Panc1 (cell line): ENCODE measurements at regions not wholly inside any gene's neighbourhood (a gene's known extent, or its start where the extent isn't known, plus 50 kb on each side); places are given as distances from the start of the nearest gene placed in this dataset.

Source experiments
- POLR2AphosphoS5 ChIP-seq: IDR thresholded peaks from 2 replicates; pipeline ENCODE4 v1.6.1; 2012; ENCODE audit warnings: mild to moderate bottlenecking, low read depth, low read length, moderate library complexity
- SIN3A ChIP-seq: IDR thresholded peaks from 2 replicates; pipeline ENCODE4 v1.6.1; 2012; ENCODE audit warnings: low read depth, mild to moderate bottlenecking, low read length, moderate library complexity, borderline replicate concordance; ENCODE audit not compliant: insufficient read depth
- TCF7L2 ChIP-seq: IDR thresholded peaks from 2 replicates; pipeline ENCODE4 v1.6.1; 2011; ENCODE audit warnings: mild to moderate bottlenecking, low read depth, low read length, inconsistent platforms
- TF ChIP-seq, protein P1 (sequence below): fragments of 450-650 bp; IDR thresholded peaks from 2 replicates; pipeline ENCODE4 v1.5.1; 2017; ENCODE audit warnings: mild to moderate bottlenecking
- TF ChIP-seq, protein P2 (sequence below), 2 experiments: IDR thresholded peaks; 2 replicates each; pipeline ENCODE4 v1.6.1; 2011 to 2012; ENCODE audit warnings: low read depth in 2 of 2, control low read depth in 1 of 2, low read length in 1 of 2, mild to moderate bottlenecking in 1 of 2, moderate library complexity in 1 of 2; ENCODE audit not compliant: insufficient read depth in 1 of 2

DNA sequence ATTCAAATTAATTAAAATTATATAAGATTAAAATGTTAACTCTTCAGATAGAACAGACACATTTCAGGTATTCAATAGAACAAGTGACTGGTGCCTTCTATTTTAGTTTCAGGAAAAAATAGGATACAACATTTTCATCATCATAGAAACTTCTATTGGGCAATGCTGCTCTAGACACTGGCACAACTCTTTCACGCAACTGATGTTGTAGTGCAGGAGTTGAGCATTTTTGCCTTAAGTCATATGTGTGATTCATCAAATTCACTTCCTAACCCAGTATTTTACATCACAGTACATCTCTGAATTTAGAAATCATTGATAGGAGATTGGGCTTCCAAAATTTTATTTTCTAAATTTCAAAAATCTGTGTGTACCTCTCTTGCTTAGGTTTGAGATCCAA lies 215.4 kb upstream of the DIO2 start:
- TF ChIP-seq POLR2AphosphoS5 (no peak), TCF7L2 (no peak), SIN3A (no peak)
- TF ChIP-seq, protein P1, sequence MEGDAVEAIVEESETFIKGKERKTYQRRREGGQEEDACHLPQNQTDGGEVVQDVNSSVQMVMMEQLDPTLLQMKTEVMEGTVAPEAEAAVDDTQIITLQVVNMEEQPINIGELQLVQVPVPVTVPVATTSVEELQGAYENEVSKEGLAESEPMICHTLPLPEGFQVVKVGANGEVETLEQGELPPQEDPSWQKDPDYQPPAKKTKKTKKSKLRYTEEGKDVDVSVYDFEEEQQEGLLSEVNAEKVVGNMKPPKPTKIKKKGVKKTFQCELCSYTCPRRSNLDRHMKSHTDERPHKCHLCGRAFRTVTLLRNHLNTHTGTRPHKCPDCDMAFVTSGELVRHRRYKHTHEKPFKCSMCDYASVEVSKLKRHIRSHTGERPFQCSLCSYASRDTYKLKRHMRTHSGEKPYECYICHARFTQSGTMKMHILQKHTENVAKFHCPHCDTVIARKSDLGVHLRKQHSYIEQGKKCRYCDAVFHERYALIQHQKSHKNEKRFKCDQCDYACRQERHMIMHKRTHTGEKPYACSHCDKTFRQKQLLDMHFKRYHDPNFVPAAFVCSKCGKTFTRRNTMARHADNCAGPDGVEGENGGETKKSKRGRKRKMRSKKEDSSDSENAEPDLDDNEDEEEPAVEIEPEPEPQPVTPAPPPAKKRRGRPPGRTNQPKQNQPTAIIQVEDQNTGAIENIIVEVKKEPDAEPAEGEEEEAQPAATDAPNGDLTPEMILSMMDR = no peak
- TF ChIP-seq, protein P2, sequence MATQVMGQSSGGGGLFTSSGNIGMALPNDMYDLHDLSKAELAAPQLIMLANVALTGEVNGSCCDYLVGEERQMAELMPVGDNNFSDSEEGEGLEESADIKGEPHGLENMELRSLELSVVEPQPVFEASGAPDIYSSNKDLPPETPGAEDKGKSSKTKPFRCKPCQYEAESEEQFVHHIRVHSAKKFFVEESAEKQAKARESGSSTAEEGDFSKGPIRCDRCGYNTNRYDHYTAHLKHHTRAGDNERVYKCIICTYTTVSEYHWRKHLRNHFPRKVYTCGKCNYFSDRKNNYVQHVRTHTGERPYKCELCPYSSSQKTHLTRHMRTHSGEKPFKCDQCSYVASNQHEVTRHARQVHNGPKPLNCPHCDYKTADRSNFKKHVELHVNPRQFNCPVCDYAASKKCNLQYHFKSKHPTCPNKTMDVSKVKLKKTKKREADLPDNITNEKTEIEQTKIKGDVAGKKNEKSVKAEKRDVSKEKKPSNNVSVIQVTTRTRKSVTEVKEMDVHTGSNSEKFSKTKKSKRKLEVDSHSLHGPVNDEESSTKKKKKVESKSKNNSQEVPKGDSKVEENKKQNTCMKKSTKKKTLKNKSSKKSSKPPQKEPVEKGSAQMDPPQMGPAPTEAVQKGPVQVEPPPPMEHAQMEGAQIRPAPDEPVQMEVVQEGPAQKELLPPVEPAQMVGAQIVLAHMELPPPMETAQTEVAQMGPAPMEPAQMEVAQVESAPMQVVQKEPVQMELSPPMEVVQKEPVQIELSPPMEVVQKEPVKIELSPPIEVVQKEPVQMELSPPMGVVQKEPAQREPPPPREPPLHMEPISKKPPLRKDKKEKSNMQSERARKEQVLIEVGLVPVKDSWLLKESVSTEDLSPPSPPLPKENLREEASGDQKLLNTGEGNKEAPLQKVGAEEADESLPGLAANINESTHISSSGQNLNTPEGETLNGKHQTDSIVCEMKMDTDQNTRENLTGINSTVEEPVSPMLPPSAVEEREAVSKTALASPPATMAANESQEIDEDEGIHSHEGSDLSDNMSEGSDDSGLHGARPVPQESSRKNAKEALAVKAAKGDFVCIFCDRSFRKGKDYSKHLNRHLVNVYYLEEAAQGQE (IDR thresholded peaks at IDR 0.05; ENCODE audit: insufficient read depth in 1 of 2, low read depth in 2 of 2, low read length in 1 of 2) = no peak
